Body of pancreas (tissue), 4 donors: ENCODE measurements at regions not wholly inside any gene's neighbourhood (a gene's known extent, or its start where the extent isn't known, plus 50 kb on each side); places are given as distances from the start of the nearest gene placed in this dataset.

Experiments
- CTCF ChIP-seq, 7 experiments: fragments of 450-650 bp in 4 of 7; fragments of 200-600 bp in 3 of 7; sonication (generic) in 3 of 7; IDR thresholded peaks; one replicate each; pipeline ENCODE4 v1.5.1; 2016 to 2019; ENCODE audit warnings: antibody characterized with exemption in 7 of 7
- POLR2A ChIP-seq, 3 donors: fragments of 450-650 bp; IDR thresholded peaks; one replicate each; pipeline ENCODE4 v1.6.1; 2016; ENCODE audit warnings: antibody characterized with exemption in 3 of 3, mild to moderate bottlenecking in 2 of 3

- no peak for TF ChIP-seq POLR2A (IDR thresholded peaks at IDR 0.05)
- no peak for TF ChIP-seq CTCF (IDR thresholded peaks at IDR 0.05)
Observed at GRCh38 chr5:51983161-51983560, 599.9 kb downstream of the ISL1 start.
